Activated naive CD4-positive, alpha-beta T cell treated with anti-CD3 and anti-CD28 coated beads, Interleukin-2, amount 10 ng/mL, durations not matched to agents 7 days and 5 days (primary cell): ENCODE measurements at regions not wholly inside any gene's neighbourhood (a gene's known extent, or its start where the extent isn't known, plus 50 kb on each side); places are given as distances from the start of the nearest gene placed in this dataset.

Experiments
- CTCF ChIA-PET: fragments of 350-600 bp; sonication (Branson Sonifier 250); formaldehyde crosslinking; loops from one replicate; lab custom pipeline; 2021; ENCODE audit warnings: antibody characterized with exemption; lab: Charles Lee
- DNase-seq: peaks from one replicate; pipeline ENCODE4 v3.0.0-alpha.2; 2020
- H3K27ac Mint-ChIP-seq: one replicate; pipeline ENCODE4 v1.8.0; 2021; ENCODE audit warnings: mild to moderate bottlenecking, moderate library complexity, mixed read lengths
- H3K27me3 Mint-ChIP-seq: one replicate; pipeline ENCODE4 v1.8.0; 2021; ENCODE audit warnings: mild to moderate bottlenecking, mixed read lengths
- H3K36me3 Mint-ChIP-seq: one replicate; pipeline ENCODE4 v1.8.0; 2021; ENCODE audit warnings: mixed read lengths
- H3K4me1 Mint-ChIP-seq: one replicate; pipeline ENCODE4 v1.8.0; 2021; ENCODE audit warnings: mixed read lengths
- H3K4me3 Mint-ChIP-seq: one replicate; pipeline ENCODE4 v1.8.0; 2021; ENCODE audit warnings: mild to moderate bottlenecking, moderate library complexity, mixed read lengths
- H3K9me3 Mint-ChIP-seq: one replicate; pipeline ENCODE4 v1.8.0; 2021; ENCODE audit warnings: mixed read lengths

GRCh38 chr5:24855485-24855884 lies 210.7 kb upstream of the CDH10 start:
- H3K9me3 Mint-ChIP-seq, result peaks cover 8% of the 10 kb centered on the region
- DNase-seq, result no peak

GRCh38 chr5:24854850-24855249 lies 210.1 kb upstream of the CDH10 start:
- CTCF ChIA-PET, result no interaction called here
- Mint-ChIP-seq H3K4me3 (no peak overlapping the region), H3K4me1 (no peaks in the 10 kb centered on the region), H3K27ac (no peak overlapping the region), H3K36me3 (no peaks in the 10 kb centered on the region), H3K27me3 (no peaks in the 10 kb centered on the region), H3K9me3 (peaks cover 8% of the 10 kb centered on the region)
- no peak for DNase-seq

More at GRCh38 chr5:24855485-24855884, 210.7 kb upstream of the CDH10 start:
- no peaks in the 10 kb centered on the region for H3K27me3 Mint-ChIP-seq
- H3K36me3 Mint-ChIP-seq, result no peaks in the 10 kb centered on the region
- H3K27ac Mint-ChIP-seq, result no peak overlapping the region
- CTCF ChIA-PET, result no interaction called here
- H3K4me1 Mint-ChIP-seq, result no peaks in the 10 kb centered on the region
- no peak overlapping the region for H3K4me3 Mint-ChIP-seq

- DNase-seq, result no peak
- Mint-ChIP-seq H3K9me3 (peaks cover 8% of the 10 kb centered on the region), H3K36me3 (no peaks in the 10 kb centered on the region), H3K4me3 (no peak overlapping the region), H3K4me1 (no peaks in the 10 kb centered on the region), H3K27me3 (no peaks in the 10 kb centered on the region), H3K27ac (no peak overlapping the region)
- CTCF ChIA-PET, result no interaction called here
Measured at GRCh38 chr5:24854350-24854749, 209.6 kb upstream of the CDH10 start.

GRCh38 chr5:24850926-24851486 lies 206.2 kb upstream of the CDH10 start:
- H3K4me1 Mint-ChIP-seq, result no peaks in the 10 kb centered on the region

GRCh38 chr5:24849210-24849609 lies 204.4 kb upstream of the CDH10 start:
- Mint-ChIP-seq H3K27me3 (no peaks in the 10 kb centered on the region), H3K27ac (no peak overlapping the region), H3K4me1 (no peaks in the 10 kb centered on the region), H3K9me3 (peaks cover 11% of the 10 kb centered on the region), H3K36me3 (no peaks in the 10 kb centered on the region), H3K4me3 (no peak overlapping the region)
- DNase-seq, result no peak
- CTCF ChIA-PET, result no interaction called here

More at GRCh38 chr5:24850926-24851486, 206.2 kb upstream of the CDH10 start:
- Mint-ChIP-seq H3K27me3 (no peaks in the 10 kb centered on the region), H3K9me3 (peaks cover 15% of the 10 kb centered on the region), H3K27ac (no peak overlapping the region), H3K36me3 (no peaks in the 10 kb centered on the region), H3K4me3 (no peak overlapping the region)
- CTCF ChIA-PET, result no interaction called here
- DNase-seq, result no peak

GRCh38 chr5:24831989-24832388 lies 187.2 kb upstream of the CDH10 start:
- no peaks in the 10 kb centered on the region for H3K36me3 Mint-ChIP-seq
- no peaks in the 10 kb centered on the region for H3K27me3 Mint-ChIP-seq
- no peak overlapping the region for H3K4me3 Mint-ChIP-seq
- CTCF ChIA-PET, result no interaction called here
- no peaks in the 10 kb centered on the region for H3K4me1 Mint-ChIP-seq
- no peak overlapping the region for H3K27ac Mint-ChIP-seq
- no peak for DNase-seq
- peaks cover 23% of the 10 kb centered on the region for H3K9me3 Mint-ChIP-seq

GRCh38 chr5:24823625-24824024 lies 178.8 kb upstream of the CDH10 start:
- H3K4me1 Mint-ChIP-seq, result no peaks in the 10 kb centered on the region
- H3K27me3 Mint-ChIP-seq, result no peaks in the 10 kb centered on the region
- H3K36me3 Mint-ChIP-seq, result no peaks in the 10 kb centered on the region
- H3K4me3 Mint-ChIP-seq, result no peak overlapping the region
- CTCF ChIA-PET, result no interaction called here
- H3K27ac Mint-ChIP-seq, result no peak overlapping the region
- DNase-seq, result no peak
- peaks cover 20% of the 10 kb centered on the region for H3K9me3 Mint-ChIP-seq

GRCh38 chr5:24819841-24820240 lies 175.1 kb upstream of the CDH10 start:
- H3K27ac Mint-ChIP-seq, result no peak overlapping the region
- H3K4me1 Mint-ChIP-seq, result no peaks in the 10 kb centered on the region
- CTCF ChIA-PET, result no interaction called here
- H3K27me3 Mint-ChIP-seq, result no peaks in the 10 kb centered on the region
- no peak overlapping the region for H3K4me3 Mint-ChIP-seq
- peaks cover 23% of the 10 kb centered on the region for H3K9me3 Mint-ChIP-seq
- DNase-seq, result no peak
- no peaks in the 10 kb centered on the region for H3K36me3 Mint-ChIP-seq

- DNase-seq, result no peak
- Mint-ChIP-seq H3K9me3 (peaks cover 24% of the 10 kb centered on the region), H3K27me3 (no peaks in the 10 kb centered on the region), H3K4me1 (no peaks in the 10 kb centered on the region), H3K27ac (no peak overlapping the region), H3K36me3 (no peaks in the 10 kb centered on the region), H3K4me3 (no peak overlapping the region)
- CTCF ChIA-PET, result no interaction called here
Measured at GRCh38 chr5:24817966-24818365, 173.2 kb upstream of the CDH10 start.

- Mint-ChIP-seq H3K4me3 (no peak overlapping the region), H3K27me3 (no peaks in the 10 kb centered on the region), H3K4me1 (no peaks in the 10 kb centered on the region), H3K36me3 (no peaks in the 10 kb centered on the region), H3K9me3 (peaks cover 21% of the 10 kb centered on the region), H3K27ac (no peak overlapping the region)
- no peak for DNase-seq
- CTCF ChIA-PET, result no interaction called here
Measured at GRCh38 chr5:24816206-24816605, 171.4 kb upstream of the CDH10 start.

GRCh38 chr5:24805230-24805629 lies 160.5 kb upstream of the CDH10 start:
- H3K27me3 Mint-ChIP-seq, result no peaks in the 10 kb centered on the region
- peaks cover 14% of the 10 kb centered on the region for H3K9me3 Mint-ChIP-seq
- no peak overlapping the region for H3K27ac Mint-ChIP-seq
- H3K36me3 Mint-ChIP-seq, result no peaks in the 10 kb centered on the region
- DNase-seq, result no peak
- CTCF ChIA-PET, result no interaction called here
- no peak overlapping the region for H3K4me3 Mint-ChIP-seq
- H3K4me1 Mint-ChIP-seq, result no peaks in the 10 kb centered on the region

- DNase-seq, result no peak
- H3K4me1 Mint-ChIP-seq, result no peaks in the 10 kb centered on the region
- H3K4me3 Mint-ChIP-seq, result no peak overlapping the region
- H3K27ac Mint-ChIP-seq, result no peak overlapping the region
- peaks cover 10% of the 10 kb centered on the region for H3K9me3 Mint-ChIP-seq
- CTCF ChIA-PET, result no interaction called here
- no peaks in the 10 kb centered on the region for H3K36me3 Mint-ChIP-seq
- no peaks in the 10 kb centered on the region for H3K27me3 Mint-ChIP-seq
Measured at GRCh38 chr5:24804221-24804681, 159.5 kb upstream of the CDH10 start.

GRCh38 chr5:24791326-24791725 lies 146.5 kb upstream of the CDH10 start:
- H3K27ac Mint-ChIP-seq, result no peak overlapping the region
- CTCF ChIA-PET, result no interaction called here
- no peak for DNase-seq
- no peaks in the 10 kb centered on the region for H3K36me3 Mint-ChIP-seq
- H3K9me3 Mint-ChIP-seq, result peaks cover 15% of the 10 kb centered on the region
- no peak overlapping the region for H3K4me3 Mint-ChIP-seq
- H3K4me1 Mint-ChIP-seq, result no peaks in the 10 kb centered on the region
- no peaks in the 10 kb centered on the region for H3K27me3 Mint-ChIP-seq

GRCh38 chr5:24789611-24790351 lies 145.0 kb upstream of the CDH10 start:
- Mint-ChIP-seq H3K9me3 (peaks cover 16% of the 10 kb centered on the region), H3K4me3 (no peak overlapping the region), H3K27ac (no peak overlapping the region), H3K36me3 (no peaks in the 10 kb centered on the region), H3K27me3 (no peaks in the 10 kb centered on the region), H3K4me1 (no peaks in the 10 kb centered on the region)
- CTCF ChIA-PET, result no interaction called here
- no peak for DNase-seq

- Mint-ChIP-seq H3K4me1 (no peaks in the 10 kb centered on the region), H3K27me3 (no peaks in the 10 kb centered on the region), H3K27ac (no peak overlapping the region), H3K36me3 (no peaks in the 10 kb centered on the region), H3K9me3 (peaks cover 16% of the 10 kb centered on the region), H3K4me3 (no peak overlapping the region)
- CTCF ChIA-PET, result no interaction called here
- DNase-seq, result no peak
Measured at GRCh38 chr5:24788829-24789514, 144.2 kb upstream of the CDH10 start.
